ENCODE measurements at regions not wholly inside any gene's neighbourhood (a gene's known extent, or its start where the extent isn't known, plus 50 kb on each side); places are given as distances from the start of the nearest gene placed in this dataset.

DNA sequence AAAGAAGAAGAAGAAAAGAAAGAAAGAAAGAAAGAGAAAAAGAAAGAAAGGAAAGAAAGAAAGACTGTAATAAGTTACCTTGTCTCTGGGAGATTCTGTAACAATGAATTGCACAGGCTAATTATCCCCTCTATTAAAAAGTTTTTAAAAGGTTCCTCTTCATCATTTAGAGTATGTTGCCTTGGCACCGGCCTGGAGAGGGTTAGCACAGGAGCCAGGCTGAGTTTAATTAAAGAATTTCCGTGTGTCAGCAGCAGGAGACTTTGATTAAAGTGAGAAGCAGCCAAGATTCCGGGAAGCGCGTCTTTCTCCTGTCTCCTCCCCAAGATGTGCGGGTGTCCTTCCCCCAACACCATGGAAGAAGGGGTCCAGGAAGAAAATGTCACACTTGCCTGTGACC, 92.8 kb upstream of the ETV6 start:
- POLR2A ChIA-PET: no interaction called here
- CTCF ChIA-PET: interaction anchor here (10.4 kb wide), 1 partner anchor 478 kb away, joined by 116 read pairs; no protein-coding TSS in a partner anchor
- TF ChIP-seq, protein P1, sequence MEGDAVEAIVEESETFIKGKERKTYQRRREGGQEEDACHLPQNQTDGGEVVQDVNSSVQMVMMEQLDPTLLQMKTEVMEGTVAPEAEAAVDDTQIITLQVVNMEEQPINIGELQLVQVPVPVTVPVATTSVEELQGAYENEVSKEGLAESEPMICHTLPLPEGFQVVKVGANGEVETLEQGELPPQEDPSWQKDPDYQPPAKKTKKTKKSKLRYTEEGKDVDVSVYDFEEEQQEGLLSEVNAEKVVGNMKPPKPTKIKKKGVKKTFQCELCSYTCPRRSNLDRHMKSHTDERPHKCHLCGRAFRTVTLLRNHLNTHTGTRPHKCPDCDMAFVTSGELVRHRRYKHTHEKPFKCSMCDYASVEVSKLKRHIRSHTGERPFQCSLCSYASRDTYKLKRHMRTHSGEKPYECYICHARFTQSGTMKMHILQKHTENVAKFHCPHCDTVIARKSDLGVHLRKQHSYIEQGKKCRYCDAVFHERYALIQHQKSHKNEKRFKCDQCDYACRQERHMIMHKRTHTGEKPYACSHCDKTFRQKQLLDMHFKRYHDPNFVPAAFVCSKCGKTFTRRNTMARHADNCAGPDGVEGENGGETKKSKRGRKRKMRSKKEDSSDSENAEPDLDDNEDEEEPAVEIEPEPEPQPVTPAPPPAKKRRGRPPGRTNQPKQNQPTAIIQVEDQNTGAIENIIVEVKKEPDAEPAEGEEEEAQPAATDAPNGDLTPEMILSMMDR (IDR thresholded peaks at IDR 0.05; ENCODE audit: low read depth, low read length): no peak
- Histone ChIP-seq H3K27me3 (ENCODE audit: control insufficient read depth, insufficient read depth, low read length) (peaks cover 32% of the 10 kb centered on the region), H3K4me3 (ENCODE audit: low read depth, low read length) (no peak overlapping the region), H3K9me3 (ENCODE audit: control insufficient read depth, insufficient read depth, low read length) (no peaks in the 10 kb centered on the region), H3K27ac (ENCODE audit: low read depth, low read length) (no peak overlapping the region)
- no peak for DNase-seq (ENCODE audit: low read depth, low spot score)

DNA sequence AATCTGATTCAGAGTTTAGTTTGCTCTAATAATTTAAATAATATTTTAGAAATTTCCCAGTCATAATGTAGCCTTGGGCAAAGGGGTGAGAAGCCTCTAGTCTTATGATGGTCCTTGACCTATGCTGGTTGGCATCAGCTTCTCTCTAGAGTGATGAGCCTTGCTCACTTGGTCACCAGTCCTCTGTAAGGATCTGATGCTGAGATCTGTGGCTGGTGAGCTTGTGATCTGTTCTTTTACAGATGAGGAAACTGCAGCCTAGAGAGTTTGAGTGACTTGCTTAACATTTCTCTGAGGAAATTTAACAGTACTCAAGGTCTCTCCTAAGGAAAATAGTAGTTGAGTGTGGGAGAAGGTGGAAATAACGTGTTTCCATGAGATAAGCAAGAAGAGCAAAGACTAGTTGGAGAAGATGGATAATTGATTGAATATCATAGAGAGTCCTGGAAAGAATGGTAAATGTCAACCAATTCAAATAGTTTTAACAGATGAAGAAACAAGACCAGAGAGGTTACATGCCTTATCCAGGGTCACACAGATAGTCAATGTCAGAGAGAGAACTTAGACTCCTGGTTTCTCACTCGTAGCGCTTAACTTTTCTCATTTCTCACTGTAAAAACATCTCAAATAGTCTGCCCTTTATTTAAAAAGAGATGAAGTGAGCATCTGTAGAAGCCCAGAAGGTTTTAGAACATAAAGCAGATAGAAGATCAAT, 89.7 kb upstream of the ETV6 start:
- Histone ChIP-seq H3K9me3 (ENCODE audit: control insufficient read depth, insufficient read depth, low read length) (no peaks in the 10 kb centered on the region), H3K27ac (ENCODE audit: low read depth, low read length) (no peak overlapping the region), H3K27me3 (ENCODE audit: control insufficient read depth, insufficient read depth, low read length) (peaks cover 24% of the 10 kb centered on the region), H3K4me3 (ENCODE audit: low read depth, low read length) (no peak overlapping the region)
- DNase-seq (ENCODE audit: low read depth, low spot score): no peak
- ChIA-PET POLR2A (no interaction called here), CTCF (interaction anchor here (0.6 to 10.4 kb wide), 2 partner anchors 20 to 475 kb away, joined by 3 to 116 read pairs; no protein-coding TSS in a partner anchor)
- TF ChIP-seq, protein P1 (IDR thresholded peaks at IDR 0.05; ENCODE audit: low read depth, low read length): no peak

DNA sequence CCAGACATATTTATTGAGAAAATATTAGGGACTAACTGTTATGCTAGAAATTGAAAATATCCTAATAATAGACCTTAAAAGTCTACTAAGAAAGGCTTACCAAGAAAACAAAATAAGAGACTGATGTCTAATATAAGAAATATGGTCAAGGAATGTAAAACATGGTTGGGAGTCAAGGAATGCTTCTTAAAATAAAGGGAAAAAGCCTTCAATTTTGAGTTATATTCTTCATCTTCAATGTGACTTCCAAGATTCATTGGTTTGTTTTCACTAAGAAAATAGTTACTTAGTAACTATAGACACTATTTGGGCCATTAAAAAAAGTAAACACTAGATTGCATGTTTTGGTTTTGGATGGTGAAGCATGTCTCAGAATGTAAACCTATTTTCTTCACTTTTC, 88.1 kb upstream of the ETV6 start:
- Histone ChIP-seq H3K27me3 (ENCODE audit: control insufficient read depth, insufficient read depth, low read length) (peaks cover 14% of the 10 kb centered on the region), H3K27ac (ENCODE audit: low read depth, low read length) (no peak overlapping the region), H3K4me3 (ENCODE audit: low read depth, low read length) (no peak overlapping the region), H3K9me3 (ENCODE audit: control insufficient read depth, insufficient read depth, low read length) (no peaks in the 10 kb centered on the region)
- CTCF ChIA-PET: interaction anchor here (10.4 kb wide), 1 partner anchor 473 kb away, joined by 116 read pairs; no protein-coding TSS in a partner anchor
- POLR2A ChIA-PET: no interaction called here
- TF ChIP-seq, protein P1 (IDR thresholded peaks at IDR 0.05; ENCODE audit: low read depth, low read length): no peak
- DNase-seq (ENCODE audit: low read depth, low spot score): no peak

DNA sequence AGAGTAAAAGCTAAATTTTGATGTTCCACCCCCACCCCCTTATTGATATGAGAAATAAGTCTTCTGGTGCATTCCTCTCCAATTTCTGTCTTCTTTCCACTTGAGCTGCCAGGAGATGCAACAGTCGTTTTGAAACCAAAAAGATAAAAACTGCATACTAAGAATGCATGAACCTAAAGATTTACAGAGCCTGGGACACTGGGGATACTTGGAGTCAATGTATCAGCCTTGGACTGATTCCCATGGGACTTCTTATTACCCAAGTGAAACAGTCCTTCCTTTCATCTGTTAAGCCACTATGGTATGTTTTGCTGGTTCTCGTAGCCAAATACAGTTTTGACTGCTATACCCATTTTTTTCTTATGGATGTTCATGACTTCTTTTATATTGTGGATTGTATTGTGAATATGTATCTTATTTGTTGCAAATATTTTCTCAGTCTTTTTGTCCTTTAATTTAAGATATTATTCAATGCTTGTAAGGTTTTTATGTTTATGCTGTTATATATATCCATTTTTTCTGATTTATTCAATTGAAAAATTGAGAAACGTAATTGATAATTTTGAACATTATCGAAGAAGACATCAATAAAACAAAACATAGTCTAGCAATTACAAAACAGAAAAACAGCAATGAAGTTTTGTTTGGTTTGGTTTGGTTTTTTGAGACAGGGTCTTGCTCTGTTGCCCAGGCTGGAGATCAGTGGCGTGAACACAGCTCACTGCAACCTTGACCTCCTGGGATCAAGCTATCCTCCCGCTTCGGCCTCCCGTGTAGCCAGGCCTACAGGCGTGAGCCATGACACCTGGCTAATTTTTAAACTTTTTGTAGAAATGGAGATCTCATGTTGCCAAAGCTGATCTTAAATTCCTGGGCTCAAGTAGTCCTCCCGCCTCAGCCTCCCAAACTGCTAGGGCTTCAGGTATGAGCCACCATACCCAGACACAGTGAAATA, 85.4 kb upstream of the ETV6 start:
- no peak overlapping the region for H3K4me3 ChIP-seq (ENCODE audit: low read depth, low read length)
- CTCF ChIA-PET: no interaction called here
- no peak overlapping the region for H3K27ac ChIP-seq (ENCODE audit: low read depth, low read length)
- H3K9me3 ChIP-seq (ENCODE audit: control insufficient read depth, insufficient read depth, low read length): no peaks in the 10 kb centered on the region
- no peak for DNase-seq (ENCODE audit: low read depth, low spot score)
- POLR2A ChIA-PET: no interaction called here
- TF ChIP-seq, protein P1 (IDR thresholded peaks at IDR 0.05; ENCODE audit: low read depth, low read length): no peak
- H3K27me3 ChIP-seq (ENCODE audit: control insufficient read depth, insufficient read depth, low read length): peaks cover 12% of the 10 kb centered on the region
